NB4 (cell line): ENCODE measurements at regions not wholly inside any gene's neighbourhood (a gene's known extent, or its start where the extent isn't known, plus 50 kb on each side); places are given as distances from the start of the nearest gene placed in this dataset.

Experiments
- CTCF ChIP-seq: IDR thresholded peaks from one replicate; pipeline ENCODE4 v1.5.1; 2012; ENCODE audit warnings: low read depth, low read length
- MAX ChIP-seq: IDR thresholded peaks from 2 replicates; pipeline ENCODE4 v1.6.1; 2011; ENCODE audit warnings: low read depth, low read length
- POLR2A ChIP-seq: IDR thresholded peaks from 2 replicates; pipeline ENCODE4 v1.6.1; 2011; ENCODE audit warnings: mild to moderate bottlenecking; ENCODE audit not compliant: insufficient read length; ENCODE audit errors: extremely low read depth

DNA sequence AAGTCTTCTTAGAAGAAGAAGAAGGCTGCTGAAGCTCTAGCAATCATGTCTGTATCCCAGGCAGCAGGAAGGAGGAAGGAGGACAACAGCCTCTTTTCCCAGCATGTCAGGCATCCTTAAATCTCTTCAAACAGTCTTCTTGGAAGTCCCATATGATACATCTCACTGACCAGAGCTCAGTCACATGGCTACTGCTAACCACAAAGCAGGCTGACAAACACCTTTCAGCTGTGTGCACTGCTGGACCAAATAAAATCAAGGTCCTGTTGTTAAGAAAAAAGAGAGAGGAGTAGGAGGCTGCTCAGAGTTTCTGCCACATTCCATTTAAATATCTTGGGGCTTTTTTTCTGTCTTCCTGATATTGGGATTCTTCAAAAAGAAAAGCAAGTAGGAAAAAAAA lies 203.4 kb upstream of the PELI2 start:
- TF ChIP-seq CTCF (no peak), POLR2A (no peak), MAX (no peak)
